AG09309 (cell line): ENCODE measurements at regions not wholly inside any gene's neighbourhood (a gene's known extent, or its start where the extent isn't known, plus 50 kb on each side); places are given as distances from the start of the nearest gene placed in this dataset.

Source experiments
- DNase-seq: peaks from one replicate; pipeline ENCODE4 v3.0.0-alpha.2; 2010; ENCODE audit warnings: low read depth
- H3K4me3 ChIP-seq: 2 replicates; pipeline ENCODE4 v1.5.1; 2011; ENCODE audit warnings: mild to moderate bottlenecking, low read depth, low read length, moderate library complexity; ENCODE audit not compliant: control insufficient read depth
- CTCF ChIP-seq: IDR thresholded peaks from 2 replicates; pipeline ENCODE4 v1.5.1; 2011; ENCODE audit warnings: mild to moderate bottlenecking, low read depth, low read length, inconsistent platforms; ENCODE audit not compliant: insufficient read depth, control insufficient read depth; ENCODE audit errors: missing control alignments

DNA sequence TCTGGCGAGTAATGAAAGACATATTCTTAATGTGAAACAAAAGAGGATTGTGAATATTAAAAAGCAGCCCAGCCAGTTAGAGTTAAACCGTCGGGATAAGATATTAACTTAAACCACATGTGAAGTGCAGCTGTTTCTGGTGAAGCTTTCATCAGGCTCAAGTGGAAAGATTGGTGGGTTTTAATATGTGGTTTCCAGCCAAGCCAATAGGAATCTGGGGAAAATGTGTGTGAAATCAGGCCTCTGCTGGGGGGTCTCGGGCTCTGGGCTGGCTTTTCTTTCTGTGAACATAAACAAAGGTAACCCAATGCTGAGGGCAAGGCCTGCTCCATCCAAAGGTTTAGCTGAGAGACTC lies 279.6 kb downstream of the SLC4A3 start:
- no peak for DNase-seq
- no peak overlapping the region for H3K4me3 ChIP-seq
- no peak for TF ChIP-seq CTCF

GRCh38 chr2:219908538-219908937 lies 281.1 kb downstream of the SLC4A3 start:
- peak; percentile 6 for TF ChIP-seq CTCF
- H3K4me3 ChIP-seq = no peak overlapping the region
- DNase-seq = no peak

DNA sequence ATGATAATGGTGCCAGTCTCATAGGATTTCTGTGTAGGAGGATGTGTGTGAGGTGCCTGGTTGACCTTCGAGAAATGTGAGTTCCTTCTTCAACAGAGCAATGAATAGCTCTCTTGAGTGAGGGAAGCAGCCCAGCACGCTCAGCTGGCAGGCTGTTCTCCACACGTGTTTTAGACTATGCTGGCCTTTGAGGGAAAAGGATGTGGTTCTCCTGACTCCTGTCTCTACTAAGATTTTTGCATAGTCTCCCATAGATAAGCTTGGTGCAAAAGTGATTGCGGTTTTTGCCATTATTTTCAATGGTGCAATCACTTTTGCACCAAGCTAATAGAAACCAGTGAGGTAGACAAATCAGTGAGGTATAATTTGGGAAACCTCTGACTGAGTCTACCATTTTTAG lies 284.1 kb downstream of the SLC4A3 start:
- TF ChIP-seq CTCF = no peak
- DNase-seq = no peak

DNA sequence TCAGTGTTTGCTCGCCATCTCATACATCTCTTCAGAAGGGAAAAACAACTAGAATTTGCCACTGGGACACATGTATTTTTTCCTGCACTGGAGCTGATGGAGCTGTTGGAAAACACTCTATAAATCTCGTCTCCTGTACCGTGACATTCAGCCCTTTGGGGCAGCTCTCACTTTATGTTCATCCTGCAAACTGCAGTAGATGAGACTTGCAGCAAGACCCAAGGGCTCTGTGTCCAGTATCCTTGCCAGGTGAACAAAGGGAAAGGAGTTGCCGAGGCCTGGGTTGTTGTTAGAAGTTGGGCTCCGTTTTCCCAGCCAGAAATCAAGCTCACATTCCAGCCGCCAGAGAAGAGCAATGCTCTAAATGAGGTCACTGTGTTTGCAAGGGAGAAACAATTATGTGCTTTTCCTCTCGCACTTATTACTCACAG lies 285.1 kb downstream of the SLC4A3 start:
- no peak overlapping the region for H3K4me3 ChIP-seq
- peak; percentile 56 for TF ChIP-seq CTCF

More for the DNA sequence above, 284.1 kb downstream of the SLC4A3 start:
- no peak overlapping the region for H3K4me3 ChIP-seq

GRCh38 chr2:219914577-219914976 lies 287.1 kb downstream of the SLC4A3 start:
- H3K4me3 ChIP-seq = no peak overlapping the region
- no peak for DNase-seq
- TF ChIP-seq CTCF = no peak

More for the DNA sequence above, 285.1 kb downstream of the SLC4A3 start:
- DNase-seq = peak; percentile 14

DNA sequence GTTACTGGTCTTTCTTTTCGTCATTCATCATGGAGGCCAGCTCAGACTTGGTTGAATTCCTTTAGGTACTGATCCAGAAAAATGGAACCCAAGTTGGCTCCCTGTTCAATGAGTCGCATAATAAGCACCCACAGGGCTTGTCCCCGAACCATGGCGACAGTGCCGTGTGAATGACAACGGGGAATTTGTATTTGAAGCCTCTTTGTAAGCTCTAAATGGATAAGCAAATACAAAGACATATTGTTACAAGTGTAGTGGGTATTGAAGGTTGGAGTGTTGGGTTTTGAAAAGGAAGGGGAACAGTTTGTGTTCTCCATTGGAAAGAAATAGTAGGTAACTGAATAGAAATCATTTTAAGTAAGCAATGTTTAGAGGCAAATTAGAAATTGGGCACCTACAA lies 288.9 kb downstream of the SLC4A3 start:
- DNase-seq = no peak
- no peak overlapping the region for H3K4me3 ChIP-seq
- TF ChIP-seq CTCF = no peak
